Stimulated activated CD4-positive, alpha-beta T cell treated with anti-CD3 and anti-CD28 coated beads, TNF-alpha, amount 100 ng/mL, for 48 hours (primary cell): ENCODE measurements at regions not wholly inside any gene's neighbourhood (a gene's known extent, or its start where the extent isn't known, plus 50 kb on each side); places are given as distances from the start of the nearest gene placed in this dataset.
"Not testable (repeated sequence)": the region's sequence is repeated elsewhere in the genome, so short reads cannot be mapped to it uniquely, and the experiment has no call there.

Experiments used
- DNase-seq, 3 donors: peaks; one replicate each; pipeline ENCODE4 v3.0.0-alpha.2; 2020; ENCODE audit warnings: low read depth in 3 of 3

DNA sequence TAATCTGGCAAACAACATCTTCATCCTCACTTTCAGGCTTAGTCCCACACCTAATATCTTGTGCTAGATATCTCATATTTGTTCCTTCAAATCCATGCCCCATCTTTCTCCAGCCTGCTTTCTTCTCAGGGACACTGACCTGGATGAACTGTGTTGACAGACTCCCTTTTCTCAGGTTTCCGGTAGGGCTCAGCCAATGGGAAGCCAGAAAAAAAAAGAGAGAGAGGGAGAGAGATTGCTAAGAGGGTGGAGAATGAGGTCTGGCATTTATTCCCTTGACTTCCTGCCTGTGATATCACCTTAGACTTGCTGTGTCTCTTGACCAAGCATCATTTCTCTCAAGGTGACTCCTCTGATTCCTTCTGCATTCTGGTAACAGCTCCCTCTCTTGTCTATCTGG is 145.6 kb upstream of the ABI3BP start:
- DNase-seq: no peak

DNA sequence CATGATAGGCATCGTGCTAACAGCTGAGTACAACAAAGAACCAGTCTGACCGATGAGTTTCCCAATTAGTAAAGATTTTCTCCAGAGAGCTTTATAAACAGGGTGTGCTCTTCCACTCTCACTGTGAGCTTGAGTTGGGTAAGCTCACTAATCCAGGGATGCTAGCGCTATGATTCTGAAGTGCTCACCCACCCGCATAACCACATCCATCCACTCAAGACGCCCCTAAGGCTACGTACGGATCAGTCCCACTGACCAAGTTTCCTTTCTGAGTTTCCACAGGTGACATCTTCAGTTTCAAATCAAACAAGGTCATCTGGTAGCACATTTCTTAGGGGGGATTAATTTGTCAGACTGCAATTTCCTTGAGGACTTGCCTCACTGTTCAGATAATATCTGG is 141.1 kb upstream of the ABI3BP start:
- DNase-seq: no peak

DNA sequence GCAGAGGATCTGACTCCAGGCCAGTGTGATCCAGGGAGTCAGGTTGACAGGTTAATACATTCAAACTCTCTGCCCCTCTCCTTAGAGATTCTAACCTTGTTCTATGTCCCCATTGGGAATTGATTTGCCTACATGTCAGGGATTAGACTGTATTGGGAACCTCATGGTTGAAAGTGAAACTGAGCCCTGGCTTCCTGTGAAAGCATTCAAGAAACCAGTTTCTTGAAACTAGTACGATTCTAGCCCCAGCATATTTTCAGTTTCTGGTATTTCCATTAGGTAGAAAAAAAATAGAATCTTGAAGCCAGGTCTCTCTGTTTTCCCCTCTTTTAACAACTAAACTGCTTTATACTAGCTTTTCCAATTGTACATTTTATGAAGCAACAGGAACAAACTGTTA is 140.4 kb upstream of the ABI3BP start:
- no peak for DNase-seq

DNA sequence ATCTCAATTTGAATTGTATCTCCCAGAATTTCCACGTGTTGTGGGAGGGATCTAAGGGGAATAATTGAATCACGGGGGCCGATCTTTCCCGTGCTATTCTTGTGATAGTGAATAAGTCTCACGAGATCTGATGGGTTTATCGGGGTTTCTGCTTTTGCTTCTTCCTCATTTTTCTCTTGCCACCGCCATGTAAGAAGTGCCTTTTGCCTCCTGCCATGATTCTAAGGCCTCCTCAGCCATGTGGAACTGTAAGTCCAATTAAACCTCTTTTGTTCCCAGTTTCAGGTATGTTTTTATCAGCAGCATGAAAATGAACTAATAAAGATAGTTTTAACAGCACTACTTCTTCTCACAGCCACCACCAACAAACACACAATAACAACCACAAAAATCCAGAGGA is 140.0 kb upstream of the ABI3BP start:
- not testable (repeated sequence) for DNase-seq

DNA sequence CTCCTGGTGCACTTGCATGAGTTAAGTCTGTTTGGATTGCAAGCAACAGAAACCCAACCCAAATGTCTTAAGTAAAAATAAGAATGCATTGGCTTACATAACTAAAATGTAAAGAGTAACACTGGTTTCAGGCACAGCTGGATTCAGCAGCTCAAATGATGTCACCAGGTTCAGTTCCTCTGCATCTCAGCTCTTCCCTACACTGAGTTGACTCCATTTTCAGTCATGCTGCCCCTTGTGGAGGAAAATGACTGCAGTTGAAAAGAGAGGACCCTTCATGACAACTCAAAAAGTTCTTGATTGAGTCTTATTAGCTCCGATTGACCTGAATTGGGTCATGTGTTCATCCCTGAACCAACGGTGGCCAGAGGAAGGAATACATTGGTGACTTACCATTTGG is 138.5 kb upstream of the ABI3BP start:
- DNase-seq: no peak

DNA sequence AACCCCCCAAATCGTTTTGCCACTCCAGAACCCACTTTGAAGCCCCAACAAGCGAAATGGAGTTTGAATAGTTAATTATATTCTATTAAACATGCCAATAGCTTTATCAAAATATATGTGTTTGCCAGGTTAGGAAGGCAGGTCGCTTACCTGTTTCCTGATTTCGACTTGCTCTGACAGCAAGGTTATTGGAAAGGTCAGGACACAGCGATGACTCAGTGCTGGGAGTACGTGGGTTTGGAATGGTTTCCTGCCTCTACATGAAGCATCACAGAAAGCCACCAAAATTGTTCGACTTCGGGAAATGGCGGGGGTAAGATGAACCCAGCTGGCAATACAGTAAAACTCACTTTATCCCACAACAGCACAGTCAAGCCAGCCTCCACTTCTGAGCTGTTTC is 135.6 kb upstream of the ABI3BP start:
- DNase-seq: no peak

DNA sequence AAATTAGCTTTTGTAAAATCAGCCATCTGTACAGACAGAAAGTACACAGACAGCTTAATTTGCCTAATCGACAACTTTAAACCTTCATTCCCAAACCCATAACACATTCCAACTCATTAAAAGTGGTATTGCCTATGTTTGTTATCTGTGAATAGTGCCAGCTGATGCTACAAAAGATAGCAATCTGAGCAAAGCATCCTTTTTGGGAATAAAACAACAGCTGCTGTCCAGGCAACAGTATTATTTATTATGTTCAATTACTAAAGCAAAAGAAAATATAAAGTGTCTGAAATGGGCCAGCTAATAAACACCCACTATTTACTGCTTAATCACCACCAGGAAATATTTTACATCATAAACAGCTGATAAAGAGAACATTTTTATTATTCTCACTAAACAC is 134.8 kb upstream of the ABI3BP start:
- DNase-seq: no peak

DNA sequence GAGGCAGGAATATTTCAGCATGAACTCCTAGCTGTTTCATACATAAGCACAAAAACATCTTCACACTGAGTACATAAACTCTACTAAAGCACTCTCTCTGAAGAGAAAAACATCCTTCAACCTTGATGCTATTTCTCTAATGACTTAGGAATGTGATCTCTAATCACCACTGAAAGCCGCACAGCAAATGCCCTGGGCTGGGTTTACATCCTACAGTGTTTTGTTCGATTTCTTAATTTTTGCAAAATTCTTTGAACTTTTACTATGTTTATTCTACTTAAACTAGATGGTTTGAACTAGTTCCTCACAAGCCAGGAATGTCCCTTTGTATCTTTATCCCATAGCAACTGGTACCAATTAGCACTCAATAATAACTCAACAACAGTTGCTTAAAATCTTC is 130.9 kb upstream of the ABI3BP start:
- no peak for DNase-seq

DNA sequence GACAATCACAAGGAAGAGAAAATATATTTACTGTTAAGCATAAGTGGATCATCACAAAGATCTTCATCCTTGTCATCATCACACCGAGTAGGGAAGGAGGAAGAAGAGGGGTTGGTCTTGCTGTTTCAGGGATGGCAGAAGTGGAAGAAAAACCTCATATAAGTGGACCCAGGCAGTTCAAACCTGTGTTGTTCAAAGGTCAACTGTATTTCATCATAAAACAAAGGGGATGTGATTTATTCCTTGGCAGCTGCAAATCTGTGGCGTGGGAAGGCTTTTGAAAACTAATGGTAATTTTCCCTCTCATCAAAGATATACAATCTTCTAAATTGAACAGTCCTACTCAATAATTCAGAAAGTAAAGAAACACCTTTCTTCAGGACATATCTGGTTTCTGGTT is 129.9 kb upstream of the ABI3BP start:
- no peak for DNase-seq

DNA sequence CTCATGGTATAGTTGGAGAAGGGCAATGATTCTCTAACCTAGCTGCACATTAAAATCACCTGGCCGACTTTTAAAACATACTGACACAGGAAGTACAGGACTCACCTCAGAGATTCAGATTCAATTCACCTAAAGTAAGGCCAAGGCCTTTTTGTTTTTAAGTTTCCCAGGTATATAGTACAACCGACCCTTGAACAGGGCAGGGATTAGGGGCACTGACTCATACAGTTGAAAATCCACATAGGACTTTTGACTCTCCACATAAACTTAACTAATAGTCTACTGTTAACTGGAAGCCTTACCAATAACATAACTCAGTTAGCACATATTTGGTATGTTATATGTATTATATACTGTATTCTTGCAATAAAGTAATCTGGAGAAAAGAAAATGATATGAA is 129.5 kb upstream of the ABI3BP start:
- DNase-seq: no peak

DNA sequence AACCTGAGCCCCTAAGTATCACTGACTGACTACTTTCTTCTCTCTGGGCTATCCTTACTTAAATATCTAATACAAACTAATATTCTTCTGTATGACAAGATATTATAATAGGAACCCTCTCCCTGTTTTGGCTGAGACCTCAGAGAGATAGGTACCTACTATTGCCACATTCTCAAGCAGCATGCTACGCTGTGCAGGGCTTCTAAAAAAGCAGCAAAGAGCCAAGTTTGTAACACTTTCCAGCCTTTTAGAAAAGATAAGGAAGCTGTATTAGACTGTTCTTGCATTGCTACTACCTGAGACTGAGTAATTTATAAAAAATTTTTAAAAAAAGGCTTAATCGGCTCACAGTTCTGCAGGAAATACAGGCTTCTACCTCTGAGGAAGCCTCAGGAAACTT is 126.8 kb upstream of the ABI3BP start:
- DNase-seq: no peak

DNA sequence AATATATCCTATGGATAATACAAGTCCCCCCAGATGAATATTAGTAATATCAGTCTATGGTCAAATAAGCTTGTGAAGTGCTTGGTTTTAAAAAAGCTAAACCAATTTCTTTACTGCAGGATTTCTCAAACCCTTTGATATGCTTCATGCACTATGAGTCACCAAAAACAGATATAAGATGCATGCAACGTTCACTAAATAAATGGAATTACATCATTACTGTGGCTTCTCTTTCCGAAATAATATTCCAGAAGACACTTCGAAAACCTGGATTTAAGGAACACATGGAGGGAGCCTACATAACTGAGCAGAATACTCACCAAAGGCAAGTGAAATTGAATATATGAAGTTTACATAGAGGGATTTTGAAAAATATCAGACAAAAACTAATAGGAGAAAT is 126.3 kb upstream of the ABI3BP start:
- DNase-seq: no peak

DNA sequence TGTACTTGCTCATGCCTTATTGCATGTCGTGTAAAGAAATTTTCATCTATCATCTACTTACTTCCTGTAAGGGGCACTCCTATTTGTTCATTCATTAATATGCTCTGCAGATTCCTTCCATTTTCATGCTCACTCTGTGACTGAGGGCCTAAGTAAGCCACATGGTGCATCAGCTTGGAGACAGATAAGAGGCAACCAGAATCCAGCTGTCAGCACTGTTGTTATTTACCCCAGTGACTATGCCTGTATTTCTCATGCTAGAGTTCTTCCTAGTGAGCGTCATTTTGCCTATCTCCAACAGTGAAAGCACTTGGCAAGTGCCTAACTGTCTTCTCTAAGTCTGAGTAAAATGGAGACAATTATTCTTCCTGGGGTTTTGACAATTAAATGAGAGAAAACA is 124.8 kb upstream of the ABI3BP start:
- DNase-seq: no peak

DNA sequence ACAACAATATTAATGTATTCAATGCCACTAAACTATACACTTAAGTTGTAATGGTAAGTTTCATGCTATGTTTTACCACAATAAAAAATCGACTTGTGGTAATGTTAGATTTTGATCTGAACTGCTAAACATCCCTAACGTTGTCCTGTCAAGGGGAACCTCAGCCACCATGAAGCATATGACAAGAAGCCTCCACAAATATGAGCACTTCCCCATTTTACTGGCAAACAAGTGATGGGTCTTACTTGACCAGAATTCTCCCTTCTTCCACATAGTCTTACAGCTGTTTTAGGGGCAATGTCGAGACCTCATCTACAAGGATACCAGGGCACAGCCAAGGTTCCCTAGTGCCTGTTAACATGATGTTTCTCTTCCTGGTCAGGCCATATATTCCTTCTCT is 124.2 kb upstream of the ABI3BP start:
- DNase-seq: no peak

DNA sequence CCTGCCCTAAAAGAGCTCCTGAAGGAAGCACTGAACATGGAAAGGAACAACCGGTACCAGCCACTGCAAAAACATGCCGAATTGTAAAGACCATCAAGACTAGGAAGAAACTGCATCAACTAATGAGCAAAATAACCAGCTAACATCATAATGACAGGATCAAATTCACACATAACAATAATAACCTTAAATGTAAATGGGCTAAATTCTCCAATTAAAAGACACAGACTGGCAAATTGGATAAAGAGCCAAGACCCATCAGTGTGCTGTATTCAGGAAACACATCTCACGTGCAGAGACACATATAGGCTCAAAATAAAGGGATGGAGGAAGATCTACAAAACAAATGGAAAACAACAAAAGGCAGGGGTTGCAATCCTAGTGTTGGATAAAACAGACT is 117.1 kb upstream of the ABI3BP start:
- not testable (repeated sequence) for DNase-seq

DNA sequence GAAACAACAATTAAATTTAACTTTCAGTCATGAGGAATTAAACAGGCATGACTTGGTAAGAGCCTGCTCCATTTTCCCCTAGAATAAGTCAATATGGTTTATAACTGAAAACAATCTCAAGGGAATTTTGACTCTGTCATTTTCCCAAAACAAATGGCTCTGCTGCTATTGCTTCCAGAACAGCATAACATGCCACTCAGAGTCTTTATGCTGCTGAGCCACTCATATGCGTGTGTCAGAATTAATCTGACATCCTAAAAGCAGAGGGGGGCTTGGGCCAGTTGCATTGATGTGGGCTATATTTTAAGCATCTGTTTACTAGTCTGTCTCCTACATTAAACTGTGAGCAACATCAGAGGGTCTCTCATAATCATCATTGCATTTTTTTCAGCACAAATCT is 111.1 kb upstream of the ABI3BP start:
- no peak for DNase-seq

DNA sequence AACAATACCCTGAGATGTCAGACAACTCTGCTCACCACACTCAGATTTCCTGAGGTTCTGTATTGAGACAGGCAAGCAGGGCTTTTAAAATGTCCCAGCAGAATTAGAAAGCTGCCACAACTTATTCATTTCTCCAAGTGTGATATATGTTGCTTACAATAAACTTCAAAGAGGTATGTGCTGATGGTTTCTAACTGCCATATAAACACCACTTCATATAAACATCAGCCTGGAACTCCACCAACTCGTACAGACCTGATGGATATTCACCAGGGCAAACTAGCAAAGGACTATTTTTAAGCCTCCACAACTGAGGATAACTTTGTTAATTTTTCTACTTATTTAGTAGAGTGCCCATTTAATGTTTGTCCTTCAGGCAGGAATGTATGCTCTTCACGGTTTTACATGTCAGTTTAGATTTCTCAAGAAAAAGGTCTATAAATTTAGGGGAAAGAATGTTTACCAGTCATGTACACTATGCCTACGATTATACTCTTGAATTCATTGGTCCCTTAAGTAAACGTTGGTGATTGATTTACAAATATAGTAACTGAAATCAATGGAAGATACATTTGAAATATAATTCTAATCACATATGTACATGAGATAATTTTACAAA is 109.6 kb upstream of the ABI3BP start:
- DNase-seq: no peak

DNA sequence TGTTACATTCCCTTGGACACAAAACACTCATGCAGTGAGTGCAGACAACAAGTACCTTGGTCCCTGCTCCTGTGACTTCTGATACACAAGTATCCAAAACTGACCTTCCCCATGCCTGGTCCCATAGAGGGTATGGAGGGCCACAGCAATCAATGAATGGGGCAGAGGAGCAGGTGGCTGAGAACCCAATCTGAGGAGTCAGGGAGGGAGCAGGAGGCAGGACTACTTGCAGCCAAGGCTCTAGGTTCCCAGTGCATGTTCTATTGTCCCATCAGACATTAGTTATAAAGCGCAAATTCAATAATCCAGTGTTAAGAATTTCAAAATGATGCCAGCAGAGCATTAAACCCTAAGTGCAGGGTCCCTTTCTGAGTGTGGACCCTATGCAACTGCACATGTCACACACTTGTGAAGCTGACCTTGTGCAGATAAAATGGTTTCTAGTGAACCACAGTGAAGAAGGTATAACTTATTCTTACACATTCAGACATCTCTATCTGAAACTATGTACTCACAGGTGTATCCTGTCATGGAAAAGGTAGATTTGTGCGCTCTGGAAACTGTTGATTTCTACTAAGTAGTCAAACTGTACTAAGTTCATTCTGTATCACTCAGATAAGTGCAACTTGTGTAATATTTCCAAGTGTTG is 107.3 kb upstream of the ABI3BP start:
- DNase-seq: no peak

DNA sequence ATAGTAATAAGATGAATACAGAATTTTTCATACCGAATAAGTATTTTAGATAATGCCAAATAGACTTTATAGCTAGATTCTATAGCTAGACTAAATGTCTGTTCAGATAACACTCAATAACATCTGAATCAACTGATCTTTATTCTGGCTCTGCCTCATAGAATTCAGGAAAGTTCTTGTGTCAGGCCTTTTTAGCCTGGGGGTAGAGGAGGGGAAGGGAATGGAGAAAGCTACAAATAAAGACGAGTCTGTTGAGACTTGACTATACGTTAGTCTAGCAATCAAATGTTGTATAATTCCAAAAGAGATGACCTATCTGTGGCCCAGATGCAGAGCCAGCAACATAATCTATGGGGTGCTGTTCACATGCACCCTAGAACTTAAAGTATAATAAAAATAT is 106.6 kb upstream of the ABI3BP start:
- DNase-seq: no peak

DNA sequence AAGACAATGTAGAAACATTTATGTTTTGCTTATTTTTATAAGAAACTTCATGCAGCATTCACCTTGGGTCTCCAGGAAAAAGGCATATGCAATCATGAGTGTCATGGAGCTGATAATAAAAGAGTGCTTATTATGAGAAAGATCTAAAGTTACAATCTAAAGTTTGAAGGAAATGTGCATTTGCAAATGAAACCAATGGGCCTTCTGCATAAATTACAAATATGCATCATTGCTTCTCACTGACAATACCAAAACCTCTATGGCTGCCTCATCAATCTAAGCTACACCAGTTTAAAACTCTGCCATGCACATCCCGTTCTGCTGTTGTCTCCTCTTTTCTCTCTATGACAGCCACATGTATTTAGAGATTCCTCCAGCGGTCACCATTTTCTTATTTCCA is 103.2 kb upstream of the ABI3BP start:
- no peak for DNase-seq

DNA sequence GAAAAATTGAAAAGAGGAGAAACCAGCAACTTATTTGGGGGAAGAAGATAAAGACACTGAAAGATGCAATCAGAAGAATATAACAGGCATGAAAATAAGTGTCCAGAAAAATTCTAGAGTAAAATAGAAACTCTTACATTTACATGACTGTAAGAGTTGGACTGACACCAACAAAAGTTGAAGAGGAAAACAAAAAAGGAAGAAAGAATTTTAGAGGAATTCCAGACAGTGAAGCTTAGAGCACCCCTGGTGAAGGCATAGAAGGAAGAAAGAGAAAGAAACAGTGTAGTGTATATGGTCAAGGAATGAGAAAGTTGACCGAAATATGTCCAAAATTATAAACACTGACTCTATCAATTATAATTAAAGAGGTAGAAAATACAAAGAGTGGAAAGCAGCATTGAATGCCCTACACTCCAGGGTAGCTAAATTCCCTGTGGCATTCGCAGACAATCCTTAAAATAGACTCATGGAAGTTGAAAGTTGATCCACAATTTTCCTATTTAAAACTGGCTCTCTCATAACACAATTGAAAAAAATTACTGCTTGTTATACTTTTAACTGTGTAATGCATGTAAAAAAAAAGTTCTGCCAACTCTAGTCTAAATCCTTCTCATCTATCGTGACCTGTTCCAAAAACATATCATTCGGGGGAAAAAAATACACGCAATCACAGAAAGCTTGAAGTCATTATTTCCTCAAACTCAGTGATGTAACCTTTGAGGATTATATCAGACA is 102.6 kb upstream of the ABI3BP start:
- DNase-seq: no peak

DNA sequence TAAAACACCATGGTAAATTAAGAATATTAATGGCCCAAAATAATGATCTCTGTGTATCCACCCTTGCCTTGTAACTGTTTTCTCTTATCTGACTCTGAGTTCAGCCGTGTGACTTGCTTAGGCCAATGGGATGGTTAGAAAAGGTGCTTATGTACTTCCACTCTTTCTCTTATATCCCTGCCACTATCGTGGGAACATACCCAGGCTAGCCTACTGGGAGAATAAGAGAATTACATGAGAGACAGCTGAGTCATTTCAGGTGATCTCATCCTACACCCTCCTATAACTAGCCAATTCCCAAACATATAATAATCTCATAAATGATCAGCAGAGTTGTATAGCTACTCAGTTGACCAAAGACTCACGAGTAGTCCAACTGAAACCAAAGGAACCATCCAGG is 98.3 kb upstream of the ABI3BP start:
- DNase-seq: no peak

DNA sequence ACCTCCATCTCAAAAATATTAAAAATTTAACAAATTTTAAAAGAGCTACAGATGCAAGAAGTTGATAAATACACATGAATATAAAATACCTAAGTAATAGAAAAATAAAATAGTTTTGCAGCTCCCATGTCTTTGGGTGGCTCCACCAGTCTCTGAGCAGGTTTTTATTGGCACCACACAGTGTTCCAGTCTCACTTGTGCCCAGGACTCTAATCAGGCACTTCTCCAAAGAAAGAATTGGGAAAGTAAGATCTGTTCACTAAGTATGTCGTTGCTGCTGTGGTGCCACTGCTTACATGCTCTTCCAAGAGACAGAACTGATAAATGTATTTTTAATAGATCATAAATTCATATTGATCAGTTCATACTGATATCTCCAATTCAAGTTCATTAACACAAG is 92.5 kb upstream of the ABI3BP start:
- DNase-seq: no peak
